GM06990 (cell line): ENCODE measurements at regions not wholly inside any gene's neighbourhood (a gene's known extent, or its start where the extent isn't known, plus 50 kb on each side); places are given as distances from the start of the nearest gene placed in this dataset.
"Not testable (repeated sequence)": the region's sequence is repeated elsewhere in the genome, so short reads cannot be mapped to it uniquely, and the experiment has no call there.

Source experiments
- DNase-seq: peaks from one replicate; pipeline ENCODE4 v3.0.0-alpha.2; 2011; ENCODE audit not compliant: insufficient read length; ENCODE audit errors: extremely low read depth
- H3K27me3 ChIP-seq: replicated peaks from 2 replicates; pipeline ENCODE4 v1.6.0; 2011; ENCODE audit warnings: low read length; ENCODE audit not compliant: control insufficient read depth, insufficient read depth
- H3K36me3 ChIP-seq: 2 replicates; pipeline ENCODE4 v1.5.1; 2011; ENCODE audit warnings: low read length; ENCODE audit not compliant: control insufficient read depth, insufficient read depth
- H3K4me3 ChIP-seq: replicated peaks from 2 replicates; pipeline ENCODE4 v1.5.1; 2011; ENCODE audit warnings: low read depth, mild to moderate bottlenecking, control low read depth, low read length
- CTCF ChIP-seq: IDR thresholded peaks from 2 replicates; pipeline ENCODE4 v1.5.1; 2011; ENCODE audit warnings: low read length, control low read depth, mild to moderate bottlenecking, inconsistent platforms; ENCODE audit not compliant: insufficient read depth, poor library complexity, severe bottlenecking

- no peak overlapping the region for H3K4me3 ChIP-seq
- no peaks in the 10 kb centered on the region; the same call in 1 of the 2 replicates for H3K27me3 ChIP-seq
- TF ChIP-seq CTCF: no peak
- DNase-seq: no peak
- H3K36me3 ChIP-seq: no peaks in the 10 kb centered on the region
These were observed 101.1 kb upstream of the ZC3H11B start for GRCh38 chr1:219713981-219714381.

GRCh38 chr1:219712506-219712905, 99.6 kb upstream of the ZC3H11B start:
- H3K4me3 ChIP-seq: no peak overlapping the region
- TF ChIP-seq CTCF: no peak
- H3K27me3 ChIP-seq: no peaks in the 10 kb centered on the region; the same call in 1 of the 2 replicates
- no peak for DNase-seq
- H3K36me3 ChIP-seq: no peaks in the 10 kb centered on the region

GRCh38 chr1:219710529-219711194, 97.8 kb upstream of the ZC3H11B start:
- TF ChIP-seq CTCF: no peak

GRCh38 chr1:219708919-219709543, 96.1 kb upstream of the ZC3H11B start:
- Histone ChIP-seq H3K27me3 (no peaks in the 10 kb centered on the region; the same call in 1 of the 2 replicates), H3K36me3 (no peaks in the 10 kb centered on the region), H3K4me3 (no peak overlapping the region)
- no peak for TF ChIP-seq CTCF
- no peak for DNase-seq

More at GRCh38 chr1:219710529-219711194, 97.8 kb upstream of the ZC3H11B start:
- H3K27me3 ChIP-seq: no peaks in the 10 kb centered on the region; the same call in 1 of the 2 replicates
- no peak for DNase-seq
- no peaks in the 10 kb centered on the region for H3K36me3 ChIP-seq
- H3K4me3 ChIP-seq: no peak overlapping the region

- not testable (repeated sequence) for DNase-seq, H3K36me3 ChIP-seq, H3K4me3 ChIP-seq, H3K27me3 ChIP-seq
These were observed 95.0 kb upstream of the ZC3H11B start for GRCh38 chr1:219707885-219708284.

- not testable (repeated sequence) for DNase-seq, H3K36me3 ChIP-seq, H3K27me3 ChIP-seq, H3K4me3 ChIP-seq
These were observed 91.4 kb upstream of the ZC3H11B start for GRCh38 chr1:219704331-219704730.
